HUES48 (cell line): ENCODE measurements at regions not wholly inside any gene's neighbourhood (a gene's known extent, or its start where the extent isn't known, plus 50 kb on each side); places are given as distances from the start of the nearest gene placed in this dataset.
"Not testable (repeated sequence)": the region's sequence is repeated elsewhere in the genome, so short reads cannot be mapped to it uniquely, and the experiment has no call there.

Source experiments
- H3K27ac ChIP-seq: one replicate; pipeline ENCODE4 v1.7.0; 2013; ENCODE audit warnings: low read depth, low read length, inconsistent platforms
- H3K27me3 ChIP-seq: 2 replicates; pipeline ENCODE4 v1.6.1; 2013; ENCODE audit warnings: mild to moderate bottlenecking, low read length; ENCODE audit not compliant: control insufficient read depth, insufficient read depth
- H3K36me3 ChIP-seq: 2 replicates; pipeline ENCODE4 v1.6.1; 2013; ENCODE audit warnings: low read length; ENCODE audit not compliant: control insufficient read depth, insufficient read depth
- H3K4me1 ChIP-seq: 2 replicates; pipeline ENCODE4 v1.6.1; 2013; ENCODE audit warnings: mild to moderate bottlenecking, low read length; ENCODE audit not compliant: control insufficient read depth, insufficient read depth
- H3K4me3 ChIP-seq: 2 replicates; pipeline ENCODE4 v1.5.1; 2013; ENCODE audit warnings: mild to moderate bottlenecking, low read depth, low read length
- H3K9ac ChIP-seq: 2 replicates; pipeline ENCODE4 v1.6.1; 2013; ENCODE audit warnings: mild to moderate bottlenecking, low read depth, low read length, moderate library complexity
- H3K9me3 ChIP-seq: 2 replicates; pipeline ENCODE4 v1.6.1; 2013; ENCODE audit warnings: low read length; ENCODE audit not compliant: control insufficient read depth, insufficient read depth

- Histone ChIP-seq H3K9ac (no peak overlapping the region), H3K4me1 (no peaks in the 10 kb centered on the region), H3K4me3 (no peak overlapping the region), H3K9me3 (no peaks in the 10 kb centered on the region), H3K27me3 (no peaks in the 10 kb centered on the region; the same call in 1 of the 2 replicates), H3K36me3 (no peaks in the 10 kb centered on the region), H3K27ac (no peak overlapping the region)
Measured at GRCh38 chr4:138800421-138800820, 215.2 kb upstream of the NOCT start.

- no peak overlapping the region for H3K4me3 ChIP-seq
- no peaks in the 10 kb centered on the region for H3K27me3 ChIP-seq
- no peaks in the 10 kb centered on the region for H3K4me1 ChIP-seq
- H3K36me3 ChIP-seq = no peaks in the 10 kb centered on the region
- H3K9ac ChIP-seq = no peak overlapping the region
- H3K27ac ChIP-seq = no peak overlapping the region
- no peaks in the 10 kb centered on the region for H3K9me3 ChIP-seq
Measured at GRCh38 chr4:138798404-138798803, 217.2 kb upstream of the NOCT start.

DNA sequence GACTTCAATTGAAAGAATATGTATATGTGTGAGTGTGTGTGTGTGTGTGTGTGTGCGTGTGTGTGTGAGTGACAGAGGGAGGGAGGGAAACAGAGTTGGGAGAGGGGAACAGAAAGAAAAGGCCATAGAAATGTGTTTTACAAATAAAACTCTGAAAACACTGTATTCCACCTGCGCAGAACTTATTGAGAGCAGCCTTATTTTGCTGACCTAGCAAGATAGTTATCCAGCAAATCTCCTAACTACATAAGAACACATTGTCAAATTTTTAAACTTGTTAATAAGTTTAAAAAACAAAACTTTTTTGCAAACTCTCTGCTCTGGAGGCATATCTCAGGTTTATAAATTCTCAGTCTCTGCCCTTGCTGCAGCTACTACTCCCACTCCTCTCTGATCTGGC is 217.9 kb upstream of the NOCT start:
- H3K27me3 ChIP-seq = no peaks in the 10 kb centered on the region
- H3K4me1 ChIP-seq = no peaks in the 10 kb centered on the region
- no peaks in the 10 kb centered on the region for H3K9me3 ChIP-seq
- no peak overlapping the region for H3K27ac ChIP-seq
- H3K36me3 ChIP-seq = no peaks in the 10 kb centered on the region
- no peak overlapping the region for H3K4me3 ChIP-seq
- H3K9ac ChIP-seq = no peak overlapping the region

- Histone ChIP-seq H3K36me3 (no peaks in the 10 kb centered on the region), H3K4me3 (no peak overlapping the region), H3K4me1 (no peaks in the 10 kb centered on the region), H3K27me3 (no peaks in the 10 kb centered on the region), H3K9ac (no peak overlapping the region), H3K9me3 (no peaks in the 10 kb centered on the region), H3K27ac (no peak overlapping the region)
Measured at GRCh38 chr4:138796761-138797160, 218.8 kb upstream of the NOCT start.

GRCh38 chr4:138790706-138791340 is 224.8 kb upstream of the NOCT start:
- H3K27ac ChIP-seq = no peak overlapping the region
- no peaks in the 10 kb centered on the region for H3K9me3 ChIP-seq
- no peak overlapping the region for H3K9ac ChIP-seq
- H3K4me1 ChIP-seq = no peaks in the 10 kb centered on the region
- H3K27me3 ChIP-seq = no peaks in the 10 kb centered on the region
- H3K4me3 ChIP-seq = no peak overlapping the region
- H3K36me3 ChIP-seq = no peaks in the 10 kb centered on the region

GRCh38 chr4:138789796-138790195 is 225.8 kb upstream of the NOCT start:
- Histone ChIP-seq H3K4me1 (no peaks in the 10 kb centered on the region), H3K4me3 (no peak overlapping the region), H3K27me3 (no peaks in the 10 kb centered on the region), H3K36me3 (no peaks in the 10 kb centered on the region), H3K9me3 (no peaks in the 10 kb centered on the region), H3K27ac (no peak overlapping the region), H3K9ac (no peak overlapping the region)

- H3K36me3 ChIP-seq = no peaks in the 10 kb centered on the region
- H3K9ac ChIP-seq = no peak overlapping the region
- H3K27ac ChIP-seq = no peak overlapping the region
- no peaks in the 10 kb centered on the region for H3K9me3 ChIP-seq
- no peaks in the 10 kb centered on the region for H3K4me1 ChIP-seq
- H3K27me3 ChIP-seq = no peaks in the 10 kb centered on the region
- H3K4me3 ChIP-seq = no peak overlapping the region
Measured at GRCh38 chr4:138788857-138789256, 226.7 kb upstream of the NOCT start.

DNA sequence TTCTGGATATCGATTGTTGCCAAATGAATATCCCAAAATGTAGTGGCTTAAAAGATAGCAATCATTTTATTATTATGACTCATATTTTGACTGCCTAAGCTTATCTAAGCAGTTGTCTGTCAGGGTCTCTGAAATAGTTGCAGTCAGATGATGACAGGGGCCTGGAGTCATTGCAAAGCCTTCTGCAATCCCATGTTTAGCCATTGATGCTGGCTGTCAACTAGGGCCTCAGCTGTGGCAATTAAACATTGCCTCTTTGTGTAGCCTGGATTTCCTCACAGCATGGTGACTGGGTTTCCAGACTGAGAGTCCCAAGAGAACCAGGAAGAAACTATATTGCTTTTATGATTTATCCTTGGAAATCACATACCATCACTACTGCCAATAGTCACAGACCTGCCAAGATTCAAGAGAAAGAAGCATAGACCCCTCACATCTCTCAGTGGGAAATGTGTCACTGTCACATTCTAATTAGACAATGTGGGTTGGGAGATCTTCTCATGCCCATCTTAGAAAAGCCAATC is 227.3 kb upstream of the NOCT start:
- no peaks in the 10 kb centered on the region for H3K4me1 ChIP-seq
- no peaks in the 10 kb centered on the region for H3K36me3 ChIP-seq
- no peaks in the 10 kb centered on the region for H3K27me3 ChIP-seq
- no peak overlapping the region for H3K27ac ChIP-seq
- H3K4me3 ChIP-seq = no peak overlapping the region
- H3K9me3 ChIP-seq = no peaks in the 10 kb centered on the region
- no peak overlapping the region for H3K9ac ChIP-seq

DNA sequence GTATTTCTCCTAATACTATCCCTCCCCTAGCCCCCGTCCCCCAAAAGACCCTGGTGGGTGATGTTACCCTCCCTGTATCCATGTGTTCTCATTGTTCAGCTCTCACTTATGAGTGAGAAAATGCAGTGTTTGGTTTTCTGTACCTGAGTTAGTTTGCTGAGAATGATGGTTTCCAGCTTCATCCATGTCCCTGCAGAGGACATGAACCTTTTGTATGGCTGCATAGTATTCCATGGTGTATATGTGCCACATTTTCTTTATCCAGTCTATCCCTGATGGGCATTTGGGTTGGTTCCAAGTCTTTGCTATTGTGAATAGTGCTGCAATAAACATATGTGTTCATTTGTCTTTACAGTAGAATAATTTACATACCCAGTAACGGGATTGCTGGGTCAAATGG is 235.8 kb upstream of the NOCT start:
- H3K9me3 ChIP-seq, H3K36me3 ChIP-seq: not testable (repeated sequence)

GRCh38 chr4:138775890-138776289 is 239.7 kb upstream of the NOCT start:
- no peaks in the 10 kb centered on the region for H3K27me3 ChIP-seq
- H3K27ac ChIP-seq = no peak overlapping the region
- no peak overlapping the region for H3K9ac ChIP-seq
- H3K4me3 ChIP-seq = no peak overlapping the region
- no peaks in the 10 kb centered on the region; the same call in 1 of the 2 replicates for H3K4me1 ChIP-seq
- H3K9me3 ChIP-seq = no peaks in the 10 kb centered on the region
- H3K36me3 ChIP-seq = no peaks in the 10 kb centered on the region

More for the DNA sequence above, 235.8 kb upstream of the NOCT start:
- H3K4me3 ChIP-seq, H3K27me3 ChIP-seq, H3K9ac ChIP-seq, H3K27ac ChIP-seq, H3K4me1 ChIP-seq: not testable (repeated sequence)

DNA sequence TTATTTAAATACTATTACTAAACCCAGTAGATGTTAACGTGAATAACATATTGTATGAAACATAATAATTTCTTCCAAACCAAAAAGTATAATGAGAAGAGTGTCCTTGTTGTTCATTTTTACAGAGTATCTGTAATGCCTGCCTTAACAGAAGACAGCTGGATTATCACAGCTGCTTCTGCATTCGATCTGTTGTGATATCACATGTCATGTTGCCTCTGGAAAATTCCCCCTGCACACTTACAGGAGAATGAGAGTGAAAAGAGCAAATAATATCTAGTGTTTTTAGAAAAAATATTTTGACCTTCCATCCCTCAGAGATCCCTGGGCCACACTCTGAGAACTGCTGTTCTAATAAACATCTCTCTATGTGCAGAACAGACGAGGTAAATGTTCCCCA is 240.1 kb upstream of the NOCT start:
- Histone ChIP-seq H3K36me3 (no peaks in the 10 kb centered on the region), H3K4me3 (no peak overlapping the region), H3K27me3 (no peaks in the 10 kb centered on the region), H3K9me3 (no peaks in the 10 kb centered on the region), H3K27ac (no peak overlapping the region), H3K4me1 (no peaks in the 10 kb centered on the region; the same call in 1 of the 2 replicates), H3K9ac (no peak overlapping the region)
